ENCODE measurements at regions not wholly inside any gene's neighbourhood (a gene's known extent, or its start where the extent isn't known, plus 50 kb on each side); places are given as distances from the start of the nearest gene placed in this dataset.

DNA sequence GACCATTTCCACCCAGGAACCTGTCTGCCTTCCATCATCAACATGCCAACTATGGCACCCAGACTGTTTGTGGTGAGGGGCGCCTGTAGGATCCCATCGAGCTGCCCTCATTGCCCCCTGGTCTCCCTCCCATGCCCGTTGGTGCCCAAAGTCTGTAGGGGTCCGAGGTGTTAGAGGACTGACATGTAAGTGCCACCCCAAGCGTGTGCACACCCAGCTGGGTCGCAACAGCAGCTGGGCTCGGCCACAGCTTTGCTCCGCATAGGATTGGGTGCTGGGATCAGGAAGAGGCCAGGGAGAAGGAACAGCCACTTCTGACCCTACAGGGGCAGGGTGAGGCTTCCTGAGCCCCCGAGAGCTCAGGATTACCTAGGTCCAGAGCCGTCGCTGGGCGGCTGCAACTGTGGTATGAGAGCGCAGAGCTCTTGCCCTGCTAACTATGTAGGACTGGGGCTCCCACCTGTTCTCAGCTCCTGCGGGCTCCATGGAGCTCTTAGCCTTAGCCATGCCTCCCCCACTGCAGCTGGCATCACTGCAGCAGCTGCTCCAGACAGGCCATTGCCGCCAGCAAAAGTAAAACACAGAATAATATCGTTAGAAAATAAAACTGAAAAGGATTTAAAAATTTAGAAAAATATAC, 1160.3 kb downstream of the FSTL5 start:
- TF ChIP-seq, protein P1, sequence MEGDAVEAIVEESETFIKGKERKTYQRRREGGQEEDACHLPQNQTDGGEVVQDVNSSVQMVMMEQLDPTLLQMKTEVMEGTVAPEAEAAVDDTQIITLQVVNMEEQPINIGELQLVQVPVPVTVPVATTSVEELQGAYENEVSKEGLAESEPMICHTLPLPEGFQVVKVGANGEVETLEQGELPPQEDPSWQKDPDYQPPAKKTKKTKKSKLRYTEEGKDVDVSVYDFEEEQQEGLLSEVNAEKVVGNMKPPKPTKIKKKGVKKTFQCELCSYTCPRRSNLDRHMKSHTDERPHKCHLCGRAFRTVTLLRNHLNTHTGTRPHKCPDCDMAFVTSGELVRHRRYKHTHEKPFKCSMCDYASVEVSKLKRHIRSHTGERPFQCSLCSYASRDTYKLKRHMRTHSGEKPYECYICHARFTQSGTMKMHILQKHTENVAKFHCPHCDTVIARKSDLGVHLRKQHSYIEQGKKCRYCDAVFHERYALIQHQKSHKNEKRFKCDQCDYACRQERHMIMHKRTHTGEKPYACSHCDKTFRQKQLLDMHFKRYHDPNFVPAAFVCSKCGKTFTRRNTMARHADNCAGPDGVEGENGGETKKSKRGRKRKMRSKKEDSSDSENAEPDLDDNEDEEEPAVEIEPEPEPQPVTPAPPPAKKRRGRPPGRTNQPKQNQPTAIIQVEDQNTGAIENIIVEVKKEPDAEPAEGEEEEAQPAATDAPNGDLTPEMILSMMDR (IDR thresholded peaks at IDR 0.05; ENCODE audit: low read length), result no peak
- TF ChIP-seq EZH2 (optimal IDR thresholded peaks at IDR 0.05; ENCODE audit: low read depth, low read length), result no peak
- TF ChIP-seq EZH2phosphoT487 (IDR thresholded peaks at IDR 0.05; ENCODE audit: low read length), result no peak

Measured in MM.1S (cell line).